HCT116 (cell line): ENCODE measurements at regions not wholly inside any gene's neighbourhood (a gene's known extent, or its start where the extent isn't known, plus 50 kb on each side); places are given as distances from the start of the nearest gene placed in this dataset.

Experiments used
- ATAC-seq: fragments of 200-7000 bp; cut with Tn5 transposase; 2 replicates; pipeline ENCODE4 v1.9.1; 2020; ENCODE audit warnings: mild to moderate bottlenecking, moderate library complexity
- BruUV-seq: library from RNA; stranded (reverse); fragments of 400-500 nt; replicated peaks from 2 replicates; lab custom pipeline; 2021; lab: Mats Ljungman, UMichigan
- CTCF ChIA-PET: fragments of 300-600 bp; sonication (Branson Sonifier 250); formaldehyde crosslinking; loops from one replicate; lab custom pipeline; 2021; ENCODE audit warnings: antibody characterized with exemption; lab: Charles Lee
- POLR2A ChIA-PET: fragments of 300-600, 350-600 bp; sonication (Branson Sonifier 250); formaldehyde crosslinking; loops from one replicate; lab custom pipeline; 2021; ENCODE audit warnings: antibody characterized with exemption; lab: Charles Lee
- RAD21 ChIA-PET, 2 experiments: fragments of 300-600 bp; sonication (Branson Sonifier 250); formaldehyde crosslinking; loops; one replicate each; lab custom pipeline; 2023; ENCODE audit warnings: low total read pairs in 2 of 2; ENCODE audit not compliant: uncharacterized antibody in 2 of 2, unreplicated experiment in 2 of 2, low non-redundant PET in 1 of 2; lab: Charles Lee
- DNase-seq: peaks from one replicate; pipeline ENCODE4 v3.0.0-alpha.2; 2010; ENCODE audit warnings: low read depth, low spot score
- H2AFZ ChIP-seq: fragments of 200-600 bp; shearing (Covaris generic), sonication (generic); 2 replicates; pipeline ENCODE4 v1.6.1; 2017; ENCODE audit warnings: low read depth, mixed run types, mixed read lengths, antibody characterized with exemption, low read length; ENCODE audit not compliant: poor library complexity, severe bottlenecking
- H3K27ac ChIP-seq: 2 replicates; pipeline ENCODE4 v1.5.1; 2012; ENCODE audit warnings: low read depth, low read length
- H3K27me3 ChIP-seq: fragments of 200-600 bp; sonication (generic); 2 replicates; pipeline ENCODE4 v1.6.1; 2016; ENCODE audit warnings: mixed run types, low read length, mixed read lengths; ENCODE audit not compliant: insufficient read depth
- H3K36me3 ChIP-seq, 2 experiments: fragments of 200-500 bp in 1 of 2; fragments of 200-600 bp in 1 of 2; sonication (Bioruptor generic) in 1 of 2; sonication (generic) in 1 of 2; 2 replicates each; pipeline versions ENCODE4 v1.5.1 to v1.6.1; 2014 to 2016; ENCODE audit warnings: low read length in 2 of 2, inconsistent platforms in 1 of 2, mixed read lengths in 1 of 2, mixed run types in 1 of 2; ENCODE audit not compliant: insufficient read depth in 2 of 2, control insufficient read depth in 1 of 2
- H3K4me1 ChIP-seq, 2 experiments: fragments of 200-600 bp in 1 of 2; sonication (generic) in 1 of 2; 2 replicates each; pipeline versions ENCODE4 v1.5.1 to v1.6.1; 2012 to 2017; ENCODE audit warnings: low read length in 2 of 2, inconsistent platforms in 1 of 2, mild to moderate bottlenecking in 1 of 2, mixed read lengths in 1 of 2, mixed run types in 1 of 2, moderate library complexity in 1 of 2; ENCODE audit not compliant: insufficient read depth in 2 of 2, control insufficient read depth in 1 of 2
- H3K4me2 ChIP-seq: fragments of 200-600 bp; sonication (generic); 2 replicates; pipeline ENCODE4 v1.6.1; 2017; ENCODE audit warnings: mixed run types, low read length, mixed read lengths
- H3K4me3 ChIP-seq, 2 experiments: fragments of 200-600 bp in 1 of 2; sonication (generic) in 1 of 2; replicated peaks in 1 of 2; 2 replicates each; pipeline ENCODE4 v1.5.1; 2011 to 2016; ENCODE audit warnings: low read length in 2 of 2, control low read depth in 1 of 2, low read depth in 1 of 2, mild to moderate bottlenecking in 1 of 2, mixed read lengths in 1 of 2, mixed run types in 1 of 2
- H3K79me2 ChIP-seq: fragments of 200-600 bp; sonication (generic); 2 replicates; pipeline ENCODE4 v1.6.1; 2017; ENCODE audit warnings: mild to moderate bottlenecking, mixed run types, low read length, moderate library complexity, mixed read lengths; ENCODE audit not compliant: insufficient read depth
- H3K9ac ChIP-seq: fragments of 200-600 bp; sonication (generic); 2 replicates; pipeline ENCODE4 v1.6.1; 2016; ENCODE audit warnings: low read length, mixed read lengths
- H3K9me2 ChIP-seq: fragments of 200-600 bp; sonication (generic), shearing (Covaris generic); 2 replicates; pipeline ENCODE4 v1.6.1; 2017; ENCODE audit warnings: mixed run types, mild to moderate bottlenecking, moderate library complexity; ENCODE audit not compliant: insufficient read depth
- H3K9me3 ChIP-seq, 2 experiments: fragments of 200-500 bp in 1 of 2; fragments of 200-600 bp in 1 of 2; sonication (Bioruptor generic) in 1 of 2; sonication (generic) in 1 of 2; 2 replicates each; pipeline ENCODE4 v1.6.1; 2014 to 2017; ENCODE audit warnings: low read length in 2 of 2, mixed read lengths in 2 of 2, inconsistent platforms in 1 of 2, low read depth in 1 of 2, mild to moderate bottlenecking in 1 of 2, mixed run types in 1 of 2, moderate library complexity in 1 of 2; ENCODE audit not compliant: control insufficient read depth in 1 of 2, insufficient read depth in 1 of 2
- H4K20me1 ChIP-seq: fragments of 200-600 bp; sonication (generic), shearing (Covaris generic); 2 replicates; pipeline ENCODE4 v1.6.1; 2017; ENCODE audit warnings: mixed run types, mild to moderate bottlenecking, moderate library complexity; ENCODE audit not compliant: insufficient read depth
- EGR1 ChIP-seq: IDR thresholded peaks from 2 replicates; pipeline ENCODE4 v1.6.1; 2012; ENCODE audit warnings: low read depth
- ELF1 ChIP-seq: IDR thresholded peaks from 2 replicates; pipeline ENCODE4 v1.6.1; 2012; ENCODE audit warnings: low read depth, borderline replicate concordance
- EZH2phosphoT487 ChIP-seq: fragments of 200-600 bp; IDR thresholded peaks from 2 replicates; pipeline ENCODE4 v1.6.1; 2018; ENCODE audit warnings: antibody characterized with exemption, borderline replicate concordance
- JUND ChIP-seq: IDR thresholded peaks from 2 replicates; pipeline ENCODE4 v1.6.1; 2012
- POLR2AphosphoS5 ChIP-seq: IDR thresholded peaks from 2 replicates; pipeline ENCODE4 v1.6.1; 2011; ENCODE audit warnings: mild to moderate bottlenecking, low read depth, low read length, moderate library complexity
- RAD21 ChIP-seq: IDR thresholded peaks from 2 replicates; pipeline ENCODE4 v1.6.1; 2012; ENCODE audit warnings: low read depth, mild to moderate bottlenecking
- SP1 ChIP-seq: IDR thresholded peaks from 2 replicates; pipeline ENCODE4 v1.6.1; 2012; ENCODE audit warnings: low read depth
- SRF ChIP-seq: IDR thresholded peaks from 2 replicates; pipeline ENCODE4 v1.6.1; 2012; ENCODE audit warnings: low read depth
- TCF7L2 ChIP-seq: IDR thresholded peaks from 2 replicates; pipeline ENCODE4 v1.7.0; 2011; ENCODE audit warnings: borderline replicate concordance, inconsistent platforms; ENCODE audit not compliant: insufficient read depth, insufficient read length; ENCODE audit errors: extremely low read depth
- YY1 ChIP-seq: IDR thresholded peaks from 2 replicates; pipeline ENCODE4 v1.6.1; 2011; ENCODE audit warnings: low read length, low read depth, moderate library complexity, mild to moderate bottlenecking; ENCODE audit not compliant: insufficient replicate concordance; ENCODE audit errors: extremely low read depth
- ZFX ChIP-seq: fragments of 450-650 bp; IDR thresholded peaks from 2 replicates; pipeline ENCODE4 v1.6.1; 2017
- intact Hi-C: fragments of 100-400 bp; cut with micrococcal nuclease; formaldehyde crosslinking; loops from 2 replicates; pipeline ENCODE4 v1.10.0; 2022
- TF ChIP-seq, protein P1 (sequence below), 3 experiments: fragments of 200-600 bp in 1 of 3; sonication (generic) in 1 of 3; IDR thresholded peaks in 2 of 3; conservative IDR thresholded peaks in 1 of 3; 2 replicates each; pipeline ENCODE4 v1.5.1; 2012 to 2017; ENCODE audit warnings: low read depth in 2 of 3, low read length in 2 of 3, antibody characterized with exemption in 1 of 3, borderline replicate concordance in 1 of 3, control low read depth in 1 of 3, mild to moderate bottlenecking in 1 of 3, mixed read lengths in 1 of 3, mixed run types in 1 of 3, moderate library complexity in 1 of 3; ENCODE audit not compliant: insufficient read depth in 1 of 3
- TF ChIP-seq, protein P2 (sequence below): IDR thresholded peaks from 2 replicates; pipeline ENCODE4 v1.6.1; 2012; ENCODE audit warnings: low read depth
- TF ChIP-seq, protein P3 (sequence below): IDR thresholded peaks from 2 replicates; pipeline ENCODE4 v1.6.1; 2011; ENCODE audit warnings: mild to moderate bottlenecking, low read length, moderate library complexity; ENCODE audit not compliant: insufficient replicate concordance; ENCODE audit errors: extremely low read depth
- TF ChIP-seq, protein P4 (sequence below): IDR thresholded peaks from 2 replicates; pipeline ENCODE4 v1.6.1; 2012

DNA sequence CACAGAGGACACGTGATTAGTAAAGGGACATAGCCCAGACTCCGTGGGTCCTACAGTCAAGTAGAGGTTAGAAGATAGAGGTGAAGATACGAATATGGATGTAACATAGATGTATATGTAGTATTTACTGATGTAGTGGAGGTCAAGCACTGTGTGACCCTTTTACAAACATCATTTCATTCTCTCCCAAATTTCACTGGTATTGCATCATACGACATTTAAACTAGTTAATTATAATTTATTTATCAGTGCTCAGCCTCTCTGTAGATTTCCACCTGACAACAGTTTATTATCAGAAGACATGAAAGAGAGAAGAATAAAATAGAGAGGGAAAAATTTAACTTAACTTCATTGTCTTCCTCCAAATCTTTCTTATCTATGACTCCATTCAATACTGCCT lies 927.9 kb upstream of the TMEM132C start:
- H3K9me2 ChIP-seq = no peaks in the 10 kb centered on the region
- no peaks in the 10 kb centered on the region for H3K79me2 ChIP-seq
- H3K9ac ChIP-seq = no peak overlapping the region
- intact Hi-C loops = no loop called here
- H3K4me3 ChIP-seq = no peak overlapping the region
- H3K4me2 ChIP-seq = no peak overlapping the region
- DNase-seq (no peak), ATAC-seq (no peak)
- POLR2A ChIA-PET = no interaction called here
- no peaks in the 10 kb centered on the region for H3K4me1 ChIP-seq
- H2AFZ ChIP-seq = no peak overlapping the region
- no peaks in the 10 kb centered on the region for H3K9me3 ChIP-seq
- RAD21 ChIA-PET = no interaction called here
- TF ChIP-seq, protein P1, sequence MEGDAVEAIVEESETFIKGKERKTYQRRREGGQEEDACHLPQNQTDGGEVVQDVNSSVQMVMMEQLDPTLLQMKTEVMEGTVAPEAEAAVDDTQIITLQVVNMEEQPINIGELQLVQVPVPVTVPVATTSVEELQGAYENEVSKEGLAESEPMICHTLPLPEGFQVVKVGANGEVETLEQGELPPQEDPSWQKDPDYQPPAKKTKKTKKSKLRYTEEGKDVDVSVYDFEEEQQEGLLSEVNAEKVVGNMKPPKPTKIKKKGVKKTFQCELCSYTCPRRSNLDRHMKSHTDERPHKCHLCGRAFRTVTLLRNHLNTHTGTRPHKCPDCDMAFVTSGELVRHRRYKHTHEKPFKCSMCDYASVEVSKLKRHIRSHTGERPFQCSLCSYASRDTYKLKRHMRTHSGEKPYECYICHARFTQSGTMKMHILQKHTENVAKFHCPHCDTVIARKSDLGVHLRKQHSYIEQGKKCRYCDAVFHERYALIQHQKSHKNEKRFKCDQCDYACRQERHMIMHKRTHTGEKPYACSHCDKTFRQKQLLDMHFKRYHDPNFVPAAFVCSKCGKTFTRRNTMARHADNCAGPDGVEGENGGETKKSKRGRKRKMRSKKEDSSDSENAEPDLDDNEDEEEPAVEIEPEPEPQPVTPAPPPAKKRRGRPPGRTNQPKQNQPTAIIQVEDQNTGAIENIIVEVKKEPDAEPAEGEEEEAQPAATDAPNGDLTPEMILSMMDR (IDR thresholded peaks at IDR 0.05 in 2 of 3, conservative IDR thresholded peaks at IDR 0.05 in 1 of 3; ENCODE audit: borderline replicate concordance in 1 of 3, insufficient read depth in 1 of 3, low read depth in 2 of 3, low read length in 2 of 3) = no peak
- TF ChIP-seq YY1 (no peak), POLR2AphosphoS5 (no peak), SRF (no peak), JUND (no peak), TCF7L2 (no peak), ZFX (no peak), ELF1 (no peak), RAD21 (no peak), SP1 (no peak), EGR1 (no peak), EZH2phosphoT487 (no peak)
- TF ChIP-seq, protein P2, sequence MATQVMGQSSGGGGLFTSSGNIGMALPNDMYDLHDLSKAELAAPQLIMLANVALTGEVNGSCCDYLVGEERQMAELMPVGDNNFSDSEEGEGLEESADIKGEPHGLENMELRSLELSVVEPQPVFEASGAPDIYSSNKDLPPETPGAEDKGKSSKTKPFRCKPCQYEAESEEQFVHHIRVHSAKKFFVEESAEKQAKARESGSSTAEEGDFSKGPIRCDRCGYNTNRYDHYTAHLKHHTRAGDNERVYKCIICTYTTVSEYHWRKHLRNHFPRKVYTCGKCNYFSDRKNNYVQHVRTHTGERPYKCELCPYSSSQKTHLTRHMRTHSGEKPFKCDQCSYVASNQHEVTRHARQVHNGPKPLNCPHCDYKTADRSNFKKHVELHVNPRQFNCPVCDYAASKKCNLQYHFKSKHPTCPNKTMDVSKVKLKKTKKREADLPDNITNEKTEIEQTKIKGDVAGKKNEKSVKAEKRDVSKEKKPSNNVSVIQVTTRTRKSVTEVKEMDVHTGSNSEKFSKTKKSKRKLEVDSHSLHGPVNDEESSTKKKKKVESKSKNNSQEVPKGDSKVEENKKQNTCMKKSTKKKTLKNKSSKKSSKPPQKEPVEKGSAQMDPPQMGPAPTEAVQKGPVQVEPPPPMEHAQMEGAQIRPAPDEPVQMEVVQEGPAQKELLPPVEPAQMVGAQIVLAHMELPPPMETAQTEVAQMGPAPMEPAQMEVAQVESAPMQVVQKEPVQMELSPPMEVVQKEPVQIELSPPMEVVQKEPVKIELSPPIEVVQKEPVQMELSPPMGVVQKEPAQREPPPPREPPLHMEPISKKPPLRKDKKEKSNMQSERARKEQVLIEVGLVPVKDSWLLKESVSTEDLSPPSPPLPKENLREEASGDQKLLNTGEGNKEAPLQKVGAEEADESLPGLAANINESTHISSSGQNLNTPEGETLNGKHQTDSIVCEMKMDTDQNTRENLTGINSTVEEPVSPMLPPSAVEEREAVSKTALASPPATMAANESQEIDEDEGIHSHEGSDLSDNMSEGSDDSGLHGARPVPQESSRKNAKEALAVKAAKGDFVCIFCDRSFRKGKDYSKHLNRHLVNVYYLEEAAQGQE = no peak
- TF ChIP-seq, protein P3, sequence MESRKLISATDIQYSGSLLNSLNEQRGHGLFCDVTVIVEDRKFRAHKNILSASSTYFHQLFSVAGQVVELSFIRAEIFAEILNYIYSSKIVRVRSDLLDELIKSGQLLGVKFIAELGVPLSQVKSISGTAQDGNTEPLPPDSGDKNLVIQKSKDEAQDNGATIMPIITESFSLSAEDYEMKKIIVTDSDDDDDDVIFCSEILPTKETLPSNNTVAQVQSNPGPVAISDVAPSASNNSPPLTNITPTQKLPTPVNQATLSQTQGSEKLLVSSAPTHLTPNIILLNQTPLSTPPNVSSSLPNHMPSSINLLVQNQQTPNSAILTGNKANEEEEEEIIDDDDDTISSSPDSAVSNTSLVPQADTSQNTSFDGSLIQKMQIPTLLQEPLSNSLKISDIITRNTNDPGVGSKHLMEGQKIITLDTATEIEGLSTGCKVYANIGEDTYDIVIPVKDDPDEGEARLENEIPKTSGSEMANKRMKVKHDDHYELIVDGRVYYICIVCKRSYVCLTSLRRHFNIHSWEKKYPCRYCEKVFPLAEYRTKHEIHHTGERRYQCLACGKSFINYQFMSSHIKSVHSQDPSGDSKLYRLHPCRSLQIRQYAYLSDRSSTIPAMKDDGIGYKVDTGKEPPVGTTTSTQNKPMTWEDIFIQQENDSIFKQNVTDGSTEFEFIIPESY = no peak
- TF ChIP-seq, protein P4, sequence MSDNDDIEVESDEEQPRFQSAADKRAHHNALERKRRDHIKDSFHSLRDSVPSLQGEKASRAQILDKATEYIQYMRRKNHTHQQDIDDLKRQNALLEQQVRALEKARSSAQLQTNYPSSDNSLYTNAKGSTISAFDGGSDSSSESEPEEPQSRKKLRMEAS = no peak
- peaks cover 7% of the 10 kb centered on the region; the same call in 1 of the 2 replicates for H3K27me3 ChIP-seq
- BruUV-seq = no TSS peak
- no peaks in the 10 kb centered on the region for H4K20me1 ChIP-seq
- no peak overlapping the region for H3K27ac ChIP-seq
- CTCF ChIA-PET = no interaction called here
- H3K36me3 ChIP-seq = no peaks in the 10 kb centered on the region
